ENCODE measurements at regions not wholly inside any gene's neighbourhood (a gene's known extent, or its start where the extent isn't known, plus 50 kb on each side); places are given as distances from the start of the nearest gene placed in this dataset.

- TF ChIP-seq EZH2 (IDR thresholded peaks at IDR 0.05; ENCODE audit: low read length, missing control alignments) = no peak
- TF ChIP-seq, protein P1, sequence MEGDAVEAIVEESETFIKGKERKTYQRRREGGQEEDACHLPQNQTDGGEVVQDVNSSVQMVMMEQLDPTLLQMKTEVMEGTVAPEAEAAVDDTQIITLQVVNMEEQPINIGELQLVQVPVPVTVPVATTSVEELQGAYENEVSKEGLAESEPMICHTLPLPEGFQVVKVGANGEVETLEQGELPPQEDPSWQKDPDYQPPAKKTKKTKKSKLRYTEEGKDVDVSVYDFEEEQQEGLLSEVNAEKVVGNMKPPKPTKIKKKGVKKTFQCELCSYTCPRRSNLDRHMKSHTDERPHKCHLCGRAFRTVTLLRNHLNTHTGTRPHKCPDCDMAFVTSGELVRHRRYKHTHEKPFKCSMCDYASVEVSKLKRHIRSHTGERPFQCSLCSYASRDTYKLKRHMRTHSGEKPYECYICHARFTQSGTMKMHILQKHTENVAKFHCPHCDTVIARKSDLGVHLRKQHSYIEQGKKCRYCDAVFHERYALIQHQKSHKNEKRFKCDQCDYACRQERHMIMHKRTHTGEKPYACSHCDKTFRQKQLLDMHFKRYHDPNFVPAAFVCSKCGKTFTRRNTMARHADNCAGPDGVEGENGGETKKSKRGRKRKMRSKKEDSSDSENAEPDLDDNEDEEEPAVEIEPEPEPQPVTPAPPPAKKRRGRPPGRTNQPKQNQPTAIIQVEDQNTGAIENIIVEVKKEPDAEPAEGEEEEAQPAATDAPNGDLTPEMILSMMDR (conservative IDR thresholded peaks at IDR 0.05 in 1 of 2, IDR thresholded peaks at IDR 0.05 in 1 of 2; ENCODE audit: low read depth in 1 of 2, low read length in 2 of 2) = no peak
These were observed 268.7 kb upstream of the TBX3 start for GRCh38 chr12:114952573-114953271.

Data from fibroblast of lung (primary cell).